Eye (tissue), 1 donor: ENCODE measurements at regions not wholly inside any gene's neighbourhood (a gene's known extent, or its start where the extent isn't known, plus 50 kb on each side); places are given as distances from the start of the nearest gene placed in this dataset.
A peak's percentile ranks its signal among the peaks of the same experiment; 100 is the strongest.
"Not testable (repeated sequence)": the region's sequence is repeated elsewhere in the genome, so short reads cannot be mapped to it uniquely, and the experiment has no call there.

ENCODE experiments used
- DNase-seq: peaks from one replicate; pipeline ENCODE4 v3.0.0-alpha.2; 2015

DNA sequence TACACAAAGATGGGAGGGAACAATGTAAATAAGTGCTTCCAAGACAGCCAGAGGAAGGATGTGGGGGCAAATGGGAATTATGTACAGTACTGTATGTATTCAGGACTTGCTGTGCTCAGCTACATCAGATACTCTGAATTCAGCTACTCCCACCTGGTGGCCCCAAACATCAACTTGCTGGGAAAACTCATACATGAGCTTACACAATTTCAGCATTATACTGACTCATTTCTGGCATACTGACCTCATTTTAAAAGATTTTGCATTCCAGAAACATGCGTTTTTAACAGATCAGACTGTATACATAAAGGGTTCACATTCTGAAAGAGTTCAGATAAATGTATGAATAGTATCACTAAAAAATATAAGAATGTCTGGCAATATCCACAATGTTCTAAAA, 59.7 kb downstream of the GPX5 start:
- no peak for DNase-seq

DNA sequence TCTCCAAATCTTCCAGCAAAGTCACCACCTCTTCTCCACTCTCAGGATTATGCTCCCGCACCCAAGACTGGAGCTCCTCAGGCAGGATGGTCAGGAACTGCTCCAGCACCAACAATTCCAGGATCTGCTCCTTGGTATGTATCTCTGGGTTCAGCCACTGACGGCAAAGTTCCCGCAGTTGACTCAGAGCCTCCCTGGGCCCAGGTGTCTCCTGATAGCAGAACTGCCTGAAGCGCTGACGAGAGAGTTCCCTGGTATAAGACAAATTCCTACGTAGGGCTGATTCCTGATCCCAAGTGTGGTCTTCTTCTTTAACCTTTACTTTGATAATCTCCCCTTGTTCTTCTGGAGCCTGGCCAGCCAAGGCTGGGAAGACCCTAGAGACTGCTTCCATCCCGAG, 60.6 kb downstream of the GPX5 start:
- DNase-seq = no peak

DNA sequence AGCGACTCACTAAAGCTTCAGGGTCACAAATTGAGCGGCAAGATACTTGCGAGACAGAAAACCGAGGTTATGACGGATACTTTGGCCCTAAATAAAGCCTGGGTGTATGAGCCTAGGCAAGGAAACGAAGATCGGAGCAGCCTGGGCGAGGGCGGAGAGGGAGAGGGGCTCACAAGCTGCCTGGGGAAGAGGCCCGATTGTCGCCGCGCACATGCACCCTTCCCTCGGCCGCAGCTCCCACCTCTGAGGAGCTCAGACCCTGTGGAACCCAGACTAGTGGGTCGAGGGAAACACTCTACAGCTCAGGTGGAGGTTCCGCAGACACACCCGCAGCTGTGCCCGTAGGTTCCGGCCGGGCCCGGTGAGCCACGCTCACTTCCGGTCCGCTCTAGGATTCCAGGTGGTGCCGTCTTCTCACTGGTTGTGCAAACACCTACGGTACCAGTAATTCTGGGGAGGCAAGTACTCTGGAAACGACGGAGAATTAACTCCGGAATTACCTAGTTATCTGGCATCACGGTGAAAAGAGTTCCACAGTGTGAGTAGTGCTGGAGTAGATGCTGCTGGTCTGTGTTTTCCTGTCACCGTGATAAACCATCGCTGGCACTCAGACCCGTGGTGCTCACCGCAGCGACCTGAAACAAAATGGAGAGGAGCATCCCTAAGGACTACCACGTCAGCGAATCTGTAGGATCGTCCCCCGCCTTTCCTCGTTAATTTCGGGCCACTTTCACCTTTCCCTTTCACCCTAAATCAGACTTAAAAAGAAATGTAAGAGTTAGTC, 61.5 kb downstream of the GPX5 start:
- DNase-seq = peak; percentile 89

DNA sequence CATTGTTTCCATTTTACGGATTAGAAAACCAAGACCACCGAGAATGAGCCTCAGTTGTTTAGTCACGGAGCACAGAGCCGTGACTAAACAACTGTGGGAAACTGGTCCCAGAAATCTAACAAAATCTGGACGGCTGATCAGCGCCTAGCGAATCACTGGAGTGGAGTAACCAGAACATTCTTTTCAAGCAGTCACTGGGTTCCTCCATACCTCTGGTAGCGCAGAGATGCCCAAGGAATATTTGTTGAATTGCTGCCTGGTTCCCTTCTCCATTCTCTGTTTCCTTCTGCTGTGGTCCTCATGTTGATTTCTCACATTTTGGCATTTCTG, 62.0 kb downstream of the GPX5 start:
- no peak for DNase-seq

DNA sequence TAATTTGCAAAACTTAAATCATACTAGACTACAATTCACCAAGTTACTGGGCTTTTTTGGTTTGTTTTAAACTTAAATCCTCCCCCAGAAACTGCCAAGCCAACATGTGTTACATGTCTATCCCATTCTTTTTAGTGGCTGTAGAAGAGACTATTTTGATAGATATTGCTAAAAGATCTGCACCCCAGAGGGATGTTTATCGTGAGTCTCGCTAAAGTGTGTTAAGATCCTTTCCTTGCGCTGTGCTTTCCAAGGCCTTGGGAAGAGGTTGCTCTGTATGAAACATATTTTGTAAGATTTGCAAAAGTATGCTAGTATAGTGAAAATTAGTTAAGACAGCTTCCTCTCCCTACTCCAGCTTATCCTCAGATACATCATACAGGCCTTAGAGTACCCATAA, 63.0 kb downstream of the GPX5 start:
- DNase-seq = no peak

DNA sequence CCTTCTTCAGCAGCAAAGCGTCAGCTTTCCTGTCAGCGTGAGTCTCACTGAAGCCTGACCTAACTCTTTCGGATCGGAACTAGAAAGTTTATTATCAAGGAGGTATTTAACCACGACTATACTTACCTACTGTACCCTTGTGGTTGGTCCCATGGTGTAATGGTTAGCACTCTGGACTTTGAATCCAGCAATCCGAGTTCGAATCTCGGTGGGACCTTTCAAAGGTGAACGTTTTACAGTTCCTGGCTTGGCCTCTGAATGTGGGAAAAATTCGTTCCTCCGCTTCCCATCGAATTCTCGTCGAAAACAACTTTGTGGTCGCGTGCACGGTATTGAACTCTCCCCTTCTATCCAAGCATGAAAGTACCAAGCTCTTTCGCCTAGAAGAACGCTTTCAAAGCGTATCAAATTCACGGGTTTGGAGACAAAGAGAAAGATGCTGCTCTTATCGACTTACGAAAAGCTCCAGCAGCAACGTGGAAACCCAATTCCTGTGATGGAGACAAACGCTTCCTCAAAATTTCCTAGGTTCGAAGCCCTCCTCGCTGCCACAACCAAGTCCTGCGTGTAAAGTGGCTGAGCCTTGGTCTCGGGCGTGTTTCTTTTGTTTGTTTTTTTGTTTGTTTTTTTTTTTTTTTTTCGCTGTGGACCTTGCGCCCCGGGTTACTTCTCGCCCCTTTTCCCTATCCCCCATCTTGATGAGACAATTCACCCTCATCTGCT, 63.7 kb downstream of the GPX5 start:
- DNase-seq = peak; percentile 98

DNA sequence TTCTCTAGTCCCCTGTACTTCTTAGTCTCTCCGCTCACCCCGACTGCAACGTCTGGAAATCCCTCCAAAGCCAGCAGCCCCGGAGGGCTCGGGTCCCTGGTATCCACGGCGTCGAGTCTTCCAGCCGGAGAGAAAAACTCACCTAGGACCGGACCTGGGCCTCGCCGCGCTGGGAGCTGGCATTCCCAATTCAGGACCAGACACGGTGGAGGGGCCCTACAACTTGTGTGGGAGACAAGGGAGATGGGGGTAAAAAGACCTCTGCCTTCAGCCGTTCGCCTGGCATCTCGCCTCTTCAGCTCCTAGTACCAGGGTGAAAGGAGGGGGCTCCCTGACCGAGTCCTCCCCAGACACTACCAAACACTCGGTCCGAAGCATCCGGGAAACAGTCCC, 64.3 kb downstream of the GPX5 start:
- DNase-seq = no peak

DNA sequence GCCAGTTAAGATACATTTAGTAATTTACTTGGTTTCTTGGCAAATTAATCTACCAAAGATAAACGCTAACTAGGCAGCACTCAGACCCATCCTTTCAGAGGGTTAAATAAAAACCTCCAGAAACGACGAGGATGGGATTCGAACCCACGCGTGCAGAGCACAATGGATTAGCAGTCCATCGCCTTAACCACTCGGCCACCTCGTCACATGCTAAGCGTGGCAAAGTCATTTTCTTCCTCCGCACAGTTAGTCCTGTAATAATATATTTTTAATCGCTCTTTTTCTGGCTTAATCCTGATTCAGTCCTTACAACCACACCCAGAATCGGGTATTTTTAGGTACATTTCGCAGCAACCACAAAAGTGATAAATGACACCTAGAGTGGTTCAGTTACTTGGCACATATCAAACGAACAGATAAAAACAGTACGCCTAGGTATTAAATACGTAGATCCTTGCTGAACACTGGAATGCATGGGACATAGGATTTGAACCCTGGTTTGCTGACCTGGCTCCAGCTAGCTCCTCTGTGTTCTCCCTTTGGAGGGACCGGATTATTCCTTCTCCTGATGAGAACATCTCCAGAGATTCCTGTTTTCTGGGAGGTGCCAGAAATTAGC, 71.6 kb downstream of the GPX5 start:
- DNase-seq = peak; percentile 29

DNA sequence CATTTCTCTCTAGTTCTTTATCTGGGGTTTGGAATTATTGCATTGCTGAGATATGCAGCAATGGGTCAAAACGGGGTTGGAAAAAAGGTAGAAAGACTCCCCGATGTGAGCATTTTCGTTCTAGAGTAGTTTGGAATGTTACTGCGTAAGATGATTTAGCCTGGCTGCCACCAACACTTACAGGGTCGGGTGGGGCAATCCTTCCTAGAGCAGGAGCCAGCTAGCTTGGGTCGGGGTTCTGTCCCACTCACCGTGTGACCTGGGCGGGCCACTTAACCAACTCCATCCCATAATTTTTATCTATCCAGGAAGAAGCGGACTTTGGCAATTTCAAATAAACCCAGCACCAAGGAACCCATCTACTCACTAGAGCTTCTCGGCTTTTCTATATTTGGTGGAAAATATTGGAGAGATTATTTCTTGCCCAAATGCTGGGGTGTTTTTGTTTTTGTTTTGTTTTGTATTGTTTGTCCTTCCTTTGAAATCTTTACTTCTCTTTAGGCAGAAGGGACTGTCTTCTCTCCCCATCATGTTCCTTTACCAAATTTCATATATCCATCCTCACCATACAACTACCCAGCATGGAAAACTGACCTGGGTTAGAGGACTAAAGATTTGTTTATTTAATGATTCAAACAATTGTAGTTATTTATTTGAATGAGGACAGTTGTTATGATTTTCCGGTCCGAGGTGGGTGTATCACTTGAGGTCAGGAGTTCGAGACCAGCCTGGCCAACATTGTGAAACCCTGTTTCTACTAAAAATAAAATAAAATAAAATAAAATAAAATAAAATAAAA, 72.4 kb downstream of the GPX5 start:
- no peak for DNase-seq

DNA sequence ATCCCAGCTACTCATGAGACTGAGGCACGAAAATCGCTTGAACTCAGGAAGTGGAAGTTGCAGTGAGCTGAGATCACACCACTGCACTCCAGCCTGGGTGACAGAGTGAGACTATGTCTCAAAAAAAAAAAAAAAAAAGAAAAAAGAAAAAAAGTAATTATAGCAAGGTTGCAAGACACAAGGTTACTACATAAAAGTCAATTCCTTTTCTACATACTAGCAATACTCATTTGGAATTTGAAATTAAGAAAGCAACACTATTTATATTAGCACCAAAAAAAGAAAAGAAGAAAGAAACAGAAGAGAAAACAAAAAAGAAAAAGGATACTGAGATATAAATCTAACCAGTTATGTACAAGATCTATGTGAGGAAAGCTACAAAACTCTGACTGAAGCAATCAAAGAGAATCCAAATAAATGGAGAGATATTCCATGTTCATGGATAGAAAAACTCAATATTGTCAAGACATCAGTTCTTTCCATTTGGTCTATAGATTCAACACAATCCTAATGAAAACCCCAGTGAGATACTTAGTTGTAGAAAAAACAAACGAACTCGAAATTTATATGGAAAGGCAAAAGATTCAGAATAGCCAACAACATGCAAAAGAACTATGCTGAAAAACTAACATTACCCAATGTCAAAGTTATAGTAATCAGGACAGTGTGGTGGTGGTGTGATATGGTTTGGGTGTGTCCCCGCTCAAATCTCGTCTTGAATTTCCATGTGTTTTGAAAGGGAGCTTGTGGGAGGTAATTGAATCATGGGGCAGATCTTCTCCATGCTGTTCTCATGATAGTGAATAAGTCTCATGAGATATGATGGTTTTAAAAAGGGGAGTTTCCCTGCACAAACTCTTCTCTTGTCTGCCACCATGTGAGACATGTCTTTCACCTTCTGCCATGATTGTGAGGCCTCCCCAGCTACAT, 73.3 kb downstream of the GPX5 start:
- no peak for DNase-seq

DNA sequence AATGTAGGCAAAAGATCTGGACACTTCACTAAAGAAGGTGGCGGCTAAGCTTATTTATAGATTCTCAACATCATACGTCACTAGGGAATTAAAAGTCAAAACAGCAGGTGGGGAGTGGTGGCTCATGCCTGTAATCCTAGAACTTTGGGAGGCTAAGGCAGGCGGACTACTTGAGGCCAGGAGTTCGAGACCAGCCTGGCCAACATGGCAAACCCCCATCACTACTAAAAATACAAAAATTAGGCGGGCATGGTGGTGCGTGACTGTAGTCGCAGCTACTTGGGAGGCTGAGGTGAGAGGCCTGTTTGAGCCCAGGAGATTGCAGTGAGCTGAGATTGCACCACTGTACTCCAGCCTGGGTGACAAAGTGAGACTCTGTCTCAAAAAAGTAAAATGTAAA, 74.6 kb downstream of the GPX5 start:
- DNase-seq = no peak

DNA sequence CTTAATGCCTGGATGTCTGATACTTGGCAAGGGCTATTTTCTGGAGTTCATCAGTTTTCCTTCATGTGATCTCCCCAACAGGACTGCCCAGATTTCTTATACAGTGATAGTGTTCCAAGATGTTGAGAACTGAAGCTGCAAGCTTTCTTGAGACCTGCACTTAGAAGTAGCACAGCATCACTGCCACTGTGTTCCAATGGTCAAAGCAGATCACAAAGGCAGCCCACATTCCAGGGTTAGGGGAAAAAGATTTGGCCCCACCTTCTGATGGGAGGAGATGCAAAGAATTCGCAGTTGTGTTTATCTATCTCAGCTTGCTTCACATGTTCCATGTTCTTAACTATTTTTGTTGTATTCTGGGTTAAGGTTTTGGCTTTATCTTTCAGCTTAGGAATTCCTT, 78.2 kb downstream of the GPX5 start:
- peak; percentile 15 for DNase-seq

DNA sequence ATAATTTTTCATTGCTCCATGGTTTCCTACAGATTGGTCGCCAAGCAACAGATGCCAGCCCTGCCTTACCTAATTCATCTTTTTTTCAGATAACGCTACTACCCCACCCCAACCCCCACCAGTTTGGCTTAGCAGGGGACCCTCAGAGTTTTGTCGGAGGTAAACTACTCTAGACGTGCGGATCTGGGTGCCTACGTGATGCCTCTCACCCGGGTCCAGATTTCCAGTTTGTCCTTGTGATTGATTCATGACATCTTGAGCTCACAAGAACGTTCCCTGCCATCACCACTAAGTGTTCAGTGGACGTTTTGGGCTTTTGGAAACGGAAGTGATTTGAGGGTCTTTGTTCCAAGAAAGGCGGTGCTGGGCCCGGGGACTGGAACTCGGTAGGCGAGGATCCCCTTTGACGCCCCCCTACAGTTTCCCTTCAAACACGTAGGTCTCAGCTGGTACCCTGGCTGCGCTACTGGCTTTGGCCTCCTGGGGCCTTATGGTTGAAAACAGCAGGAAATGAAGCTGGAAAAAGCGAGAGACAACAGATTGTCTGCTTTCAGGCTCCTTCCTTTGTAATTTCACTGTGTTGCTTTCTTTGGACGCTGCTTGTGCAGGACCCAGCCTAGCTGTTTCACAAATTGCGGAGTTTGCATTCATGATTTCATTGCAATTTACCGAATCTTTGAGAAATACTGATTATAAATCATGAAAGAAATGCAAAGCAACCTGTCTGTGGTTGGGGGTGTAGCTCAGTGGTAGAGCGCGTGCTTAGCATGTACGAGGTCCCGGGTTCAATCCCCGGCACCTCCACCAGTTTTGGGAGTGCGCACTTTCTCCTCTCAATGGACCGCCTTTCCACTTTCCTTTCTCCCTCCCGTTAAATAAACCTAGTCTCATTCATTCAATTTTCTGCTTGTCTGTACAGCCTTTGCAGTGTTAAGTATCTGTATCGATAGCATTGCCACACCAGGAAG, 81.0 kb downstream of the GPX5 start:
- DNase-seq = peak; percentile 98

DNA sequence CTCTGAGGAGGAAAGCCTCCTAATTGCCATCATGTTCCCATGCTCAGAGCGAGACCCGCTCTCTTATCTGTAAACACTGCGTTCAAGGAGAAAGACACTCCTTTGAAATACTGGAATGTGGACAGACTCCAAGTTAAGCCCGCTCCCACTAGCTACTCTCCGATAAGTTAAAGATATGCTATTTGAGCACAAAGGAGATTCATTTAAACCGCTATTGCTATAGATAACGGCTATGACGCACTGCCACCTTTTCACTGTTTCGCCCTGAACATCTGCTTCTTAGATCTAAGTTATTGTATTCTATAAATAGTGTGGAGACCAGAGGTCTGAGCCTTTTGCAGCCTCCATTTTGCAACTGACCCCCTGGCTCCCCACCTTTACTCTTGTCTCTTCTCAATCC, 82.3 kb downstream of the GPX5 start:
- no peak for DNase-seq

DNA sequence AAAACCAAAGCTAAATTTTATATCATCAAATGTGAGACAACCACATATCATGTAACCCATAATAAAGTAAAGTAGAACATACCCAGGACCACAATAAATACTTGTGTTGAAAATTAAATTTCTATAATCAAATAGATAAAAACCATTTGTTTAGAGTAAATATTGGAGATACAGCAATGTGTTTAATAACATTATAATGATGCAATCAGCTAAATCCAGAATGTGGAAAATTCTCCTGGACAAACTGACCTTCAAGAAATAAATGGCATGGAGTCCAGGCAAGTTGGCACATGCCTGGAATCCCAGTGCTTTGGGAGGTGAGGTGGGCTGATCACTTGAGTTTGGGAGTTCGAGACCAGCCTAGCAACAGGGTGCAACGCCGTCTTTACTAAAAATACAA, 84.0 kb downstream of the GPX5 start:
- no peak for DNase-seq

DNA sequence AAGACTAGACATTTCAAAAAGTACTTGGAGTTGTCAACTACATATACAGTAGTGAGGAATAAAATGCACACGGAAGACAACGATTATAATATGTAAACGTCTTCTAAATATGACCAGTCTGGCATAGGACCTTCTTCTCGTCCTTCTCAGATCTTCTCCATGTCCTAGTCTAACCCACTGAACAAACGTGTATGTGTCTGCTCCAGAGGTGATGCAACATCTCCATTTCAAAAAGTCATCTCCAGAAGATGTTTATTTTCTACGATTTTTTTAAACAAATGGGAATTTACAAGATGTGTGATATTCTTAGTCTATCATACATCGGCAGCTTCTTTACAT, 89.9 kb downstream of the GPX5 start:
- DNase-seq = no peak

DNA sequence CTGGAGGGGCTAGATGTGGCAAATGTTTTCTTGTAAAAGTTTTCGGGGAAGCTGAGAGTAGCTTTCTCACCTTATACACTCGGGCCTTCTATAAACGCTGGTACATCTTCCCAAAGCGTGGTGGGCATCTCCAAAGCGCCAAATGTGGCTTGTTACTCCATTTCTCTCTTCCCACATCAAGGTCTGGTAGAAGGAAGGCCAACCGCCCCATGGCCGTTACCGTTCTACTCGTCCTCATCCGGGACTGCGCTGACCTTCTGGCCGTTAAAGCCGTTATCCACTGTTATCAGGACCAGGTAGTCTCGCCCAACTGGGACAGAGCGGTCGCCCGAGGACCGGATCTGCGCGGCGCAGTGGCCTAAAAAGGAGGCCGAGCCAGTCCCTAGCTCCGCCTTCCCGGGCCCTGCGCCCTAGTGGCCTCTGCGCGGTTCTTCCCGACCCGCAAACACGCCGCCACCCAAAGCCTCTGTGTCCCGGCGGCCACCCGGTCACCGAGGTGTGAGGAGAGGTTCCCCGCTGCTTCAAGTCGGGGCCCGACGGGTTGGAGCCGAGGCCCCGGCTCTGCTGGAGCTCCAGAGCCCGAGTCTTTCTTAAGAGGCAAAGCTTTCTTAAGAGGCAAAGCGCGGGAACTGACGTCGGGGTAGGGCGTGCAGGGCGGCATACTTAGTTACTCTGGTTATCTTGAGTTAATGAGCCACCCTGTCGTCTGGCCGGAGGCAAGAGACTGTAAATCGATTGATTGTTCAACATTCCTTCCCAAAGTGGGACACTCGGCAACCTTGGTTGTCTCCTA, 90.5 kb downstream of the GPX5 start:
- DNase-seq = no peak

DNA sequence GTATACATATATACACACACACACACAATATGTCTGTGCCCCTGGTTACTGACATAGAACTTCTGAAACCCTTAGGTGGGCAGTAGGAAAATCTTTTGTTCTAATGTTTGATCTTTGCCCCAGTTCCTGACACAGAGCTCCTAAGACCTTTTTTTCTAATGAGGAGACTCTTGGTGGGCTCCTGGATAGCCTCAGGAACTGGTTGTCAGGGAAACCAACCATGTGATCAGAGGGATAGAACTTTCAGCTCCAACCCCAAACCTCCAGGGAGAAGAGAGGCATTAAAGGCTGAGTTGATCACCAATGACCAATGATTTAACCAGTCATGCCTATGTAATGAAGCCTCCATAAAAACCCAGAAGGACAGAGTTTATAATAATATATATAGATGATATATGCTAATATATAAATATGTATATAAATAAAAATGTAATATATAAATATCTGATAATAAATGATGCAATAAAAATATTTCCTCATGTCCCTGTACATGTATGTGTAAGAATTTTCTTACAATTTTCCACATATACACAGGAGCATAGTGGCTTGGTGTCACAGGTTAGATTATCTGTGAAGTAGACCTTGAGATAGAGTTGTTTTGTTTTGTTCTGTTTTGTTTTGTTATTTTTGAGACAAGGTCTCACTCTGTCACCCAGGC, 93.3 kb downstream of the GPX5 start:
- DNase-seq = peak; percentile 89

DNA sequence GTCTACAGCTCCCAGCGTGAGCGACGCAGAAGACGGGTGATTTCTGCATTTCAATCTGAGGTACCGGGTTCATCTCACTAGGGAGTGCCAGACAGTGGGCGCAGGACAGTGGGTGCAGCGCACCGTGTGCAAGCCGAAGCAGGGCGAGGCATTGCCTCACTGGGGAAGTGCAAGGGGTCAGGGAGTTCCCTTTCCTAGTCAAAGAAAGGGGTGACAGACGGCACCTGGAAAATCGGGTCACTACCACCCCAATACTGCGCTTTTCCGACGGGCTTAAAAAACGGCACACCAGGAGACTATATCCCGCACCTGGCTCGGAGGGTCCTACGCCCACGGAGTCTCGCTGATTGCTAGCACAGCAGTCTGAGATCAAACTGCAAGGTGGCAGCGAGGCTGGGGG, 95.6 kb downstream of the GPX5 start:
- not testable (repeated sequence) for DNase-seq

DNA sequence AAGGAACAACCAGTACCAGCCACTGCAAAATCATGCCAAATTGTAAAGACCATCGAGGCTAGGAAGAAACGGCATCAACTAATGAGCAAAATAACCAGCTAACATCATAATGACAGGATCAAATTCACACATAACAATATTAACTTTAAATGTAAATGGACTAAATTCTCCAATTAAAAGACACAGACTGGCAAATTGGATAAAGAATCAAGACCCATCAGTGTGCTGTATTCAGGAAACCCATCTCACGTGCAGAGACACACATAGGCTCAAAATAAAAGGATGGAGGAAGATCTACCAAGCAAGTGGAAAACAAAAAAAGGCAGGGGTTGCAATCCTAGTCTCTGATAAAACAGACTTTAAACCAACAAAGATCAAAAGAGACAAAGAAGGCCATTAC, 97.6 kb downstream of the GPX5 start:
- DNase-seq = not testable (repeated sequence)
